Stomach (tissue), 4 donors: ENCODE measurements at regions not wholly inside any gene's neighbourhood (a gene's known extent, or its start where the extent isn't known, plus 50 kb on each side); places are given as distances from the start of the nearest gene placed in this dataset.

Experiments used
- EP300 ChIP-seq: sonication (generic); formaldehyde crosslinking; IDR thresholded peaks from one replicate; pipeline ENCODE4 v1.6.1; 2017; ENCODE audit warnings: antibody characterized with exemption
- POLR2A ChIP-seq, 4 donors: fragments of 450-650 bp; IDR thresholded peaks; one replicate each; pipeline ENCODE4 v1.6.1; 2016; ENCODE audit warnings: antibody characterized with exemption in 4 of 4, control low read depth in 2 of 4, mild to moderate bottlenecking in 1 of 4, moderate library complexity in 1 of 4
- POLR2AphosphoS5 ChIP-seq, 3 donors: sonication (generic); formaldehyde crosslinking; IDR thresholded peaks; one replicate each; pipeline ENCODE4 v1.6.1; 2016; ENCODE audit warnings: antibody characterized with exemption in 3 of 3
- TF ChIP-seq, protein P1 (sequence below), 7 experiments: fragments of 450-650 bp in 4 of 7; fragments of 200-600 bp in 3 of 7; sonication (generic) in 3 of 7; IDR thresholded peaks; one replicate each; pipeline ENCODE4 v1.5.1; 2016 to 2019; ENCODE audit warnings: antibody characterized with exemption in 7 of 7, control low read depth in 2 of 7, mild to moderate bottlenecking in 1 of 7

DNA sequence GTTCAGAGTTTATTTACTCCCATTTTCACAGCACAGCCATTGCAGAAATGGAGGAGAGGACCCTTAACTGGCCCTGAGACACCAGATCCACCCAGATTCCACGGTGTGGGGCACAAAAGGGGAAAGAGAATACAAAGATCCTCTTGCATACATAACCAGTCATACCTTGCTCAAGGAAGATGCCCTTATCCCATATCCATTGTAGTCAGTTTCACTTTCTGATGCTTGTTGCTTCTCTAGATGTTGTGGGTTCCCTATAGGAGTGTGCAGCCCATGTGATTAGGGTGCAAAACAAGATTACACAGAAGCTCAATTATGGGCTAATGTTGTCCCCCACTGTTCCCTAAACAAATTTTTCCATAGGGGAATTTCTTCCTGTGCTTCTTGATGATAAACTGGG, 1309.0 kb upstream of the PABPC4L start:
- TF ChIP-seq, protein P1, sequence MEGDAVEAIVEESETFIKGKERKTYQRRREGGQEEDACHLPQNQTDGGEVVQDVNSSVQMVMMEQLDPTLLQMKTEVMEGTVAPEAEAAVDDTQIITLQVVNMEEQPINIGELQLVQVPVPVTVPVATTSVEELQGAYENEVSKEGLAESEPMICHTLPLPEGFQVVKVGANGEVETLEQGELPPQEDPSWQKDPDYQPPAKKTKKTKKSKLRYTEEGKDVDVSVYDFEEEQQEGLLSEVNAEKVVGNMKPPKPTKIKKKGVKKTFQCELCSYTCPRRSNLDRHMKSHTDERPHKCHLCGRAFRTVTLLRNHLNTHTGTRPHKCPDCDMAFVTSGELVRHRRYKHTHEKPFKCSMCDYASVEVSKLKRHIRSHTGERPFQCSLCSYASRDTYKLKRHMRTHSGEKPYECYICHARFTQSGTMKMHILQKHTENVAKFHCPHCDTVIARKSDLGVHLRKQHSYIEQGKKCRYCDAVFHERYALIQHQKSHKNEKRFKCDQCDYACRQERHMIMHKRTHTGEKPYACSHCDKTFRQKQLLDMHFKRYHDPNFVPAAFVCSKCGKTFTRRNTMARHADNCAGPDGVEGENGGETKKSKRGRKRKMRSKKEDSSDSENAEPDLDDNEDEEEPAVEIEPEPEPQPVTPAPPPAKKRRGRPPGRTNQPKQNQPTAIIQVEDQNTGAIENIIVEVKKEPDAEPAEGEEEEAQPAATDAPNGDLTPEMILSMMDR (IDR thresholded peaks at IDR 0.05) = no peak
- TF ChIP-seq POLR2AphosphoS5 (IDR thresholded peaks at IDR 0.05) (no peak), EP300 (no peak), POLR2A (IDR thresholded peaks at IDR 0.05) (no peak)
